ENCODE measurements at regions not wholly inside any gene's neighbourhood (a gene's known extent, or its start where the extent isn't known, plus 50 kb on each side); places are given as distances from the start of the nearest gene placed in this dataset.

GRCh38 chr18:73983970-73984369, 163.7 kb downstream of the FBXO15 start:
- ChIA-PET CTCF (no interaction called here), POLR2A (ENCODE audit: low non-redundant PET) (no interaction called here)
- TF ChIP-seq CTCF (conservative IDR thresholded peaks at IDR 0.05; ENCODE audit: low read depth) = no peak
- DNase-seq (ENCODE audit: low spot score) = no peak
- no peak overlapping the region for H3K27ac ChIP-seq

GRCh38 chr18:73983496-73983895, 164.1 kb downstream of the FBXO15 start:
- no peak overlapping the region for H3K27ac ChIP-seq
- no peak for TF ChIP-seq CTCF (conservative IDR thresholded peaks at IDR 0.05; ENCODE audit: low read depth)
- ChIA-PET POLR2A (ENCODE audit: low non-redundant PET) (no interaction called here), CTCF (no interaction called here)
- no peak for DNase-seq (ENCODE audit: low spot score)

- ChIA-PET CTCF (no interaction called here), POLR2A (ENCODE audit: low non-redundant PET) (no interaction called here)
- H3K27ac ChIP-seq = no peak overlapping the region
- no peak for TF ChIP-seq CTCF (conservative IDR thresholded peaks at IDR 0.05; ENCODE audit: low read depth)
- no peak for DNase-seq (ENCODE audit: low spot score)
Measured at GRCh38 chr18:73981796-73982195, 165.8 kb downstream of the FBXO15 start.

- CTCF ChIA-PET = interaction anchor here (0.6 to 1.0 kb wide), 3 partner anchors 10 to 138 kb away, joined by 3 to 5 read pairs (median 4); no protein-coding TSS in a partner anchor
- TF ChIP-seq CTCF (conservative IDR thresholded peaks at IDR 0.05; ENCODE audit: low read depth) = peak; percentile 30
- H3K27ac ChIP-seq = no peak overlapping the region
- POLR2A ChIA-PET (ENCODE audit: low non-redundant PET) = no interaction called here
- DNase-seq (ENCODE audit: low spot score) = peak; percentile 14
Measured at GRCh38 chr18:73980289-73980979, 167.2 kb downstream of the FBXO15 start.

GRCh38 chr18:73979742-73980141, 167.9 kb downstream of the FBXO15 start:
- CTCF ChIA-PET = interaction anchor here (0.6 to 1.0 kb wide), 4 partner anchors 12 to 980 kb away, joined by 3 to 5 read pairs (median 4); no protein-coding TSS in a partner anchor
- POLR2A ChIA-PET (ENCODE audit: low non-redundant PET) = no interaction called here
- H3K27ac ChIP-seq = no peak overlapping the region
- no peak for TF ChIP-seq CTCF (conservative IDR thresholded peaks at IDR 0.05; ENCODE audit: low read depth)
- peak; percentile 20 for DNase-seq (ENCODE audit: low spot score)

- ChIA-PET POLR2A (ENCODE audit: low non-redundant PET) (no interaction called here), CTCF (no interaction called here)
- no peak for TF ChIP-seq CTCF (conservative IDR thresholded peaks at IDR 0.05; ENCODE audit: low read depth)
- DNase-seq (ENCODE audit: low spot score) = no peak
- no peak overlapping the region for H3K27ac ChIP-seq
Measured at GRCh38 chr18:73976433-73976832, 171.2 kb downstream of the FBXO15 start.

All from RWPE1 (cell line).